ENCODE measurements at regions not wholly inside any gene's neighbourhood (a gene's known extent, or its start where the extent isn't known, plus 50 kb on each side); places are given as distances from the start of the nearest gene placed in this dataset.

DNA sequence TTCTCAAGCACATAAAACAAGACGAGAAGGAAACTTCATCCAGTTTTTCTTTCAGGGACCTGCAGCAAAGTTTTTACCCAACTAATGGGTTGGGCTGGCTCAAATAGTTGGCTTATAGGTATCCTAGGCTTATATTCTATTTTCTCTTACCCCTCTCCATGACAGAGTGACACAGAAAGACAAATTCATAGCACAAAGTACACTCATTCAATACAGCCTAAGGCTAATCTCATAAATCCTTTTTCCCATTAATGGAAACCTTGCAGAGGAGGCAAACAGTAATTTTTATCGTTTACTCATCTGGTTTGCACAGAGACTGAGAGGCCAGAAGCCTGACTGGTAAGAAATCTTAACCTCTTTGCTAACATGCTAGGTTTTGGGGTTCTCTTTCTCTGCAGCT lies 1589.9 kb downstream of the SLITRK1 start:
- Mint-ChIP-seq H3K27ac (no peak overlapping the region), H3K4me1 (ENCODE audit: low read depth) (no peaks in the 10 kb centered on the region), H3K27me3 (no peaks in the 10 kb centered on the region), H3K36me3 (ENCODE audit: low read depth) (no peaks in the 10 kb centered on the region), H3K9me3 (peaks cover 10% of the 10 kb centered on the region), H3K4me3 (no peak overlapping the region)

DNA sequence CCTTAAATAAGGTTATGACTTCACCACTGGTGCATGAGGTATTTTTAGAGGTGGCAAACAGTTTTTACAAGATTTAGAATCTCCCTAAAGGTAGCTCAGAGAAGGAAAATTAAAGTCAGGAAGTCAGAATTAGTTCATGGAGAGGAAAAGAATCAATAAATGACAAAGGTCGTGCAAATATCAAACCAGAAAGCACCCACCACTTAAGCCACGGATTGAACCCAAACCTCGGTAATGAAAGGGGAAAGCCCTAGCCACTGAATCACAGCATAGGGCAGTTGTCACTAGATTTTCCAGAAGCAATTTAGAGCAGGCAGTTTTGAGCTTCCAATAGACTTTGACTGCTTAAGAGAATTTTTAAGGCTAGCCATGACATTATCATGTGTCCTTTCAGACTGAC lies 1590.4 kb downstream of the SLITRK1 start:
- H3K9me3 Mint-ChIP-seq, result peaks cover 10% of the 10 kb centered on the region
- no peak overlapping the region for H3K4me3 Mint-ChIP-seq
- H3K36me3 Mint-ChIP-seq (ENCODE audit: low read depth), result no peaks in the 10 kb centered on the region
- no peak overlapping the region for H3K27ac Mint-ChIP-seq
- no peaks in the 10 kb centered on the region for H3K27me3 Mint-ChIP-seq
- no peaks in the 10 kb centered on the region for H3K4me1 Mint-ChIP-seq (ENCODE audit: low read depth)

- Mint-ChIP-seq H3K36me3 (ENCODE audit: low read depth) (no peaks in the 10 kb centered on the region), H3K4me3 (no peak overlapping the region), H3K4me1 (ENCODE audit: low read depth) (no peaks in the 10 kb centered on the region), H3K9me3 (peaks cover 17% of the 10 kb centered on the region), H3K27ac (no peak overlapping the region), H3K27me3 (no peaks in the 10 kb centered on the region)
These were observed 1606.6 kb downstream of the SLITRK1 start for GRCh38 chr13:82275644-82276043.

DNA sequence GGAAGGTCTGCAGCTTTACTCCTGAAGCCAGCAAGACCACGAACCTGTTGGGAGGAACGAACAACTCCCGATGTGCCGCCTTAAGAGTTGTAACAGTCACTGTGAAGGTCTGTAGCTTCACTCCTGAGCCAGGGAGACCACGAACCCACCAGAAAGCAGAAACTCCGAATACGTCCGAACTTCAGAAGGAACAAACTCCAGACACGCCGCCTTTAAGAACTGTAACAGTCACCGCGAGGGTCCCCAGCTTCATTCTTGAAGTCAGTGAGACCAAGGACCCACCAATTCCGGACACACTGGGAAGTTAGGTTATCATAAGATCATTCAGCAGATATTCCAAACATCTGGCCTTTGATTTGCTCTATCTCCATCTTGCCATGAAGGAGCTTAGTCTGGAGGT lies 1623.0 kb downstream of the SLITRK1 start:
- Mint-ChIP-seq H3K4me3 (no peak overlapping the region), H3K36me3 (ENCODE audit: low read depth) (no peaks in the 10 kb centered on the region), H3K4me1 (ENCODE audit: low read depth) (no peaks in the 10 kb centered on the region), H3K9me3 (peaks cover 10% of the 10 kb centered on the region), H3K27ac (no peak overlapping the region), H3K27me3 (no peaks in the 10 kb centered on the region)

DNA sequence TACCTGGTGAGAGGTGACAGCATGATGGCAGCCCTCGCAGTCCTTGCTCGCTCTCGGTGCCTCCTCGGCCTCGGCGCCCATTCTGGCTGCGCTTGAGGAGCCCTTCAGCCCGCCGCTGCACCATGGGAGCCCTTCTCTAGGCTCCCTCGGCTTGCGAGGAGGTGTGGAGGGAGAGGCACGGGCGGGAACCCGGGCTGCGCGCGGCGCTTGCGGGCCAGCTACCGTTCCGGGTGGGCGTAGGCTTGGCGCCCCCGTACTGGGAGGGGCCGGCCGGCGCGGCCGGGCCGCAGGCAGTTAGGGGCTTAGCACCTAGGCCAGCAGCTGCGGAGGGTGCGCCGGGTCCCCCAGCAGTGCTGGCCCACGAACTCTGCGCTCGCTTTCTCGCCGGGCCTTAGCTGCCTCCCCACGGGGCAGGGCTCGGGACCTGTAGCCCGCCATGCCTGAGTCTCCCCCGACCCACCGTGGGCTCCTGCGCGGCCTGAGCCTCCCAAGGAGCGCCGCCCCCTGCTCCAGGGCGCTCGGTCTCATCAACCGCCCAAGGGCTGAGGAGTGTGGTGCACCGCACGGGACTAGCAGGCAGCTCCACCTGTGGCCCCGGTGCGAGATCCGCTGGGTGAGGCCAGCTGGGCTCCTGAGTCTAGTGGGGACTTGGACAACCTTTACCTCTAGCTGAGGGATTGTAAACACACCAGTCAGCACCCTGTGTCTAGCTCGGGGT lies 1624.3 kb downstream of the SLITRK1 start:
- H3K4me3 Mint-ChIP-seq, result no peak overlapping the region
- no peaks in the 10 kb centered on the region for H3K4me1 Mint-ChIP-seq (ENCODE audit: low read depth)
- peaks cover 13% of the 10 kb centered on the region for H3K9me3 Mint-ChIP-seq
- H3K27me3 Mint-ChIP-seq, result no peaks in the 10 kb centered on the region
- no peaks in the 10 kb centered on the region for H3K36me3 Mint-ChIP-seq (ENCODE audit: low read depth)
- no peak overlapping the region for H3K27ac Mint-ChIP-seq

DNA sequence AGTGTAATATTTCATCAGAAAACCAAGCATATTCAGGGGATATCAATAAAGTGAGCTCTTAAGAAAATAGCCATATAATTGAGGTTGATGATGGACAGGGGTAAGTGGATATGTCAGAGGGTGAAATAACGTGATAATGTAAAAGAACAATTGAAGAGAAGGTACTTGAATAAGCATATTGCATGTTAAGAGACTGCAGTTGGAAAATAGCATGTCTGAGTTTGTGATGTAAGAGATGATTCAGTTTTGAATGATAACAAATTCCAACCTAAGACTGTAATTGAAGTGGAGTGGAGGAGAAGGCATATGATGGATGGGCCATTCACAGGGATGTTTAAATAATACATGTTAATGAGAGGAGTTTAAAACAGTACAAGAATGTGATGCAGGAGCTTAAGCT lies 1633.5 kb downstream of the SLITRK1 start:
- Mint-ChIP-seq H3K27me3 (no peaks in the 10 kb centered on the region), H3K4me3 (no peak overlapping the region), H3K36me3 (ENCODE audit: low read depth) (no peaks in the 10 kb centered on the region), H3K27ac (no peak overlapping the region), H3K4me1 (ENCODE audit: low read depth) (no peaks in the 10 kb centered on the region), H3K9me3 (peaks cover 15% of the 10 kb centered on the region)

DNA sequence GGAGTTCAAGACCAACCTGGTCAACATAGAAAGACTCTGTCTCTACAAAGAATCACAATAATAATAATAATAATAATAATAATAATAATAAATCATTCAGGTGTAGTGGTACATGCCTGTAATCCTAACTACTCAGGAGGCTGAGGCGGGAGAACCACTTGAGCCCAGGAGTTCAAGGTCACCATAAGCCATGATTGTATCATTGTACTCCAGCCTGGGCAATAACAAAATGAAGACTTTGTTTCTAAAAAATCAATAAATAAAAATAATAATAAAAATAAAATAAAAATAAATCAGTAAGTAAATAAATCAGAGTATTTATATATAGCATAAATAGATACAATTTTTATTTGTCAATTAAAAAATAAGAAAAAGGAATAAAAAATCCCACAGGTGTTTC lies 1636.4 kb downstream of the SLITRK1 start:
- Mint-ChIP-seq H3K4me3 (no peak overlapping the region), H3K9me3 (peaks cover 7% of the 10 kb centered on the region), H3K27me3 (no peaks in the 10 kb centered on the region), H3K36me3 (ENCODE audit: low read depth) (no peaks in the 10 kb centered on the region), H3K4me1 (ENCODE audit: low read depth) (no peaks in the 10 kb centered on the region), H3K27ac (no peak overlapping the region)

DNA sequence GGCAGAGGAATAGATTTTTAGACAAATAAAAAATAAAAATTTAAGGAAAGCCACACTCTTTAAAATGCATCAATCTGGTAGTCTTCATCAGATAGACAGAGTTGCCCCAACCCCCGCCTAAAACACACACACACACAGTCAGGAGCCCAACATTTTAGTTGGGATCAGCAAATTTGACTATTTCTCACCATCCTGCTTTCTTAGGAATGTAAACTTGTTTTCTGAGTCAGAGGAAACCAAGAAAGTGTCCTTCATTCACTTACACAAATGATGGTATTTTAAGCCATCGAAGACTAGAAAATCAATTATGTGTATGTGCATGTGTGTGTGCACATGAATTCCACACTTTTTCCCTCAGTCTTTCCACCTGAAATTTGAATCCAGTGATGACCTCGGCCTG lies 1657.5 kb downstream of the SLITRK1 start:
- Mint-ChIP-seq H3K4me3 (no peak overlapping the region), H3K27me3 (no peaks in the 10 kb centered on the region), H3K36me3 (ENCODE audit: low read depth) (no peaks in the 10 kb centered on the region), H3K4me1 (ENCODE audit: low read depth) (no peaks in the 10 kb centered on the region), H3K9me3 (peaks cover 12% of the 10 kb centered on the region), H3K27ac (no peak overlapping the region)

DNA sequence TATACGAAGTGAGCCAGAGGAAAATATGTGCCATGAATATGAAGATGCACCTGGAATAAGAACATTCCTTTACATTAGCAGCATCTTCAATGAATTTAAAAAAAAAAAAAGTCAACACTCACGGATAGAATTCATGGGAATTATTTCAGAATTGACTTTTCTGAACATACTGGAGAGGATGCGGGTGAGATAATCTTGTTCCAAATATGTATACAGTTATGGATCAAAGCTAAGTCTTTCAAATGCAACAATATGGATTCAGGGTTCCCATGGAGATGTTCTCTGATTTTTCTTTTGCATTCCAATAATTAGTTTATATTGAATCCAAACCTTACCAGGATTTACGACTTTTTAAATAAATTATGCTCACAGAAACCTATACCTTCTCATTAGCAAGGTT lies 1660.7 kb downstream of the SLITRK1 start:
- Mint-ChIP-seq H3K4me1 (ENCODE audit: low read depth) (no peaks in the 10 kb centered on the region), H3K27me3 (no peaks in the 10 kb centered on the region), H3K27ac (no peak overlapping the region), H3K9me3 (peaks cover 11% of the 10 kb centered on the region), H3K36me3 (ENCODE audit: low read depth) (no peaks in the 10 kb centered on the region), H3K4me3 (no peak overlapping the region)

GRCh38 chr13:82220641-82221040 lies 1661.6 kb downstream of the SLITRK1 start:
- no peaks in the 10 kb centered on the region for H3K4me1 Mint-ChIP-seq (ENCODE audit: low read depth)
- no peaks in the 10 kb centered on the region for H3K27me3 Mint-ChIP-seq
- H3K9me3 Mint-ChIP-seq, result peaks cover 11% of the 10 kb centered on the region
- H3K27ac Mint-ChIP-seq, result no peak overlapping the region
- H3K4me3 Mint-ChIP-seq, result no peak overlapping the region
- no peaks in the 10 kb centered on the region for H3K36me3 Mint-ChIP-seq (ENCODE audit: low read depth)

GRCh38 chr13:82216165-82216564 lies 1666.1 kb downstream of the SLITRK1 start:
- Mint-ChIP-seq H3K27ac (no peak overlapping the region), H3K36me3 (ENCODE audit: low read depth) (no peaks in the 10 kb centered on the region), H3K27me3 (no peaks in the 10 kb centered on the region), H3K4me1 (ENCODE audit: low read depth) (no peaks in the 10 kb centered on the region), H3K9me3 (peaks cover 7% of the 10 kb centered on the region), H3K4me3 (no peak overlapping the region)

DNA sequence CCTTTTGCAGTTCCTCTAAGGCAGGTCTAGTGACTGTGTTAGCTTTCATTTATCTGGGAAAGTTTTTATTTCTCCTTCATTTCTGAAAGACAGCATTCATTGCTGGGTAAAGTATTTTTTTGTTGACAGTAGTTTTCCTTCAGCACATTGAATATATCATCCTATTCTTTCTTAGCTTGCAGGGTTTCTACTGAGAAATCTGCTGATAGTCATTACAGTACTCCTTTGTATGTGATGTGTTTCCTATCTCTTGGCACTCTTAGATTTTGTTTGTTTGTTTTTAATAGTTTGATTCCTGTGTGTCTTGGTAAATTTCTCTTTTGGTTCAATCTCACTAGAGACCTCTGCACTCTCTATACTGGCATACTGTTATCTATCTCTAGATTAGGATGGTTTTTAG lies 1667.9 kb downstream of the SLITRK1 start:
- Mint-ChIP-seq H3K27ac (no peak overlapping the region), H3K4me3 (no peak overlapping the region), H3K4me1 (ENCODE audit: low read depth) (no peaks in the 10 kb centered on the region), H3K9me3 (peaks cover 7% of the 10 kb centered on the region), H3K27me3 (no peaks in the 10 kb centered on the region), H3K36me3 (ENCODE audit: low read depth) (no peaks in the 10 kb centered on the region)

DNA sequence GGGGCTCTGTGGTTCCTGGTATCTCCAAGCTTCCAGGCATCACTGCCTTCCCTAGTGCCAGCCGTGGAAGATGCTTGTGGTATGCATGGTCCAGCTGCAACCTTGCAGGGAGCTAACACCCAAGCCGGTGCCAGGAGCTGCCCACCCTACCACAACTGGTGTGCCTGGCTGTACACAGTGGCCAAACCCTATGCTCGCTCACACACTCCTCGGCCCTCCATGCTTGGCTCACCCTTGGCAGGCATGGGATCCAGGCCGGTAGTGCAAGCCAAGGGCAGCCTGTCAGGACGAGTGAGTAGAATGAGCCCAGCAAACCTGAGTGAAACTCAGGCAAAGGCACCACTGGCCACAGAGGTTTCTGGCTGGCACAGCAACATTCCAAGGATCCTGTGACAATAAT lies 1676.0 kb downstream of the SLITRK1 start:
- no peak overlapping the region for H3K4me3 Mint-ChIP-seq
- peaks cover 7% of the 10 kb centered on the region for H3K9me3 Mint-ChIP-seq
- H3K4me1 Mint-ChIP-seq (ENCODE audit: low read depth), result no peaks in the 10 kb centered on the region
- H3K27me3 Mint-ChIP-seq, result no peaks in the 10 kb centered on the region
- H3K27ac Mint-ChIP-seq, result no peak overlapping the region
- no peaks in the 10 kb centered on the region for H3K36me3 Mint-ChIP-seq (ENCODE audit: low read depth)

DNA sequence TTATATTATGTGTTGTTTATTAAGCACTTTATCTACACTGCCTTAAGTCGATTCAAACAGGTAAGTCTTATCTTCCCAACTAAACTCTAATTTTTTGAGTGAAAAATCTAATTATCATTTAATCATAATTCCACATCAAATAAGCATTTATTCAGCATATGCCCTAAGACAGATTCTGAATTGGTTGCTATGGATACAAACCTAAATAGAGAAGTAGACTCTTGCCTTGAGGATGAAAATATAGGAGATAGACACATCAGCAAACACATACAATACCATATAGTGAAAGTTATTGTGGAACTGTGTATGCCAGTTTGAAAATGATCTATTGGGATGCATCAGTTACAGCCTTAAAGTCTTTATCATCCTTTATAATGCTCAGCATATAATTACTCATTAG lies 1679.9 kb downstream of the SLITRK1 start:
- peaks cover 5% of the 10 kb centered on the region for H3K9me3 Mint-ChIP-seq
- no peak overlapping the region for H3K27ac Mint-ChIP-seq
- H3K27me3 Mint-ChIP-seq, result no peaks in the 10 kb centered on the region
- no peak overlapping the region for H3K4me3 Mint-ChIP-seq
- H3K4me1 Mint-ChIP-seq (ENCODE audit: low read depth), result no peaks in the 10 kb centered on the region
- H3K36me3 Mint-ChIP-seq (ENCODE audit: low read depth), result no peaks in the 10 kb centered on the region

DNA sequence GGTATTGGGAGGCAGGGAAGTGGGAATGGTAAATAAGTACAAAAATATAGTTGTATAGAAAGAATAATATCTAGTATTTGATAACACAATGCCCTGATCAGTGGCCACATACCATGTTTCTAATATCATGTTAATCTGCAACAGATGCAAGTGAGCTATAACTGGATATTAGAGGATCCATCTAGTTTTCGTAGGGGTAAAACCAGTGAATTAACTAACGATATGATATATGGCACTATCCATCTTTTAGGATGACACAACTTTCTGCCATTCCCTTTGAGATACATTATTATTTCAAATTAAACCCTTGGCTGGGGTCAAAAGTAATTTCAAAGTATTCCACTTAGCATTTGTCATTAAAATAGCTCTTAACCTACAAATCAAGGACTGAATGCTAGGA lies 1686.2 kb downstream of the SLITRK1 start:
- Mint-ChIP-seq H3K4me1 (ENCODE audit: low read depth) (no peaks in the 10 kb centered on the region), H3K27ac (no peak overlapping the region)

GRCh38 chr13:82187227-82187626 lies 1695.0 kb downstream of the SLITRK1 start:
- H3K4me3 Mint-ChIP-seq, result no peak overlapping the region
- peaks cover 15% of the 10 kb centered on the region for H3K9me3 Mint-ChIP-seq

More for the DNA sequence above, 1686.2 kb downstream of the SLITRK1 start:
- no peak overlapping the region for H3K4me3 Mint-ChIP-seq
- no peaks in the 10 kb centered on the region for H3K36me3 Mint-ChIP-seq (ENCODE audit: low read depth)
- peaks cover 14% of the 10 kb centered on the region for H3K9me3 Mint-ChIP-seq
- no peaks in the 10 kb centered on the region for H3K27me3 Mint-ChIP-seq

More at GRCh38 chr13:82187227-82187626, 1695.0 kb downstream of the SLITRK1 start:
- no peaks in the 10 kb centered on the region for H3K27me3 Mint-ChIP-seq
- H3K36me3 Mint-ChIP-seq (ENCODE audit: low read depth), result no peaks in the 10 kb centered on the region
- no peaks in the 10 kb centered on the region for H3K4me1 Mint-ChIP-seq (ENCODE audit: low read depth)
- H3K27ac Mint-ChIP-seq, result no peak overlapping the region
